H9 (cell line): ENCODE measurements at regions not wholly inside any gene's neighbourhood (a gene's known extent, or its start where the extent isn't known, plus 50 kb on each side); places are given as distances from the start of the nearest gene placed in this dataset.

Experiments
- DNase-seq: peaks from one replicate; pipeline ENCODE4 v3.0.0-alpha.2; 2017
- H2AFZ ChIP-seq: one replicate; pipeline ENCODE4 v1.6.1; 2013; ENCODE audit warnings: mild to moderate bottlenecking, low read length, control low read depth, moderate library complexity
- H2AK5ac ChIP-seq: 2 replicates; pipeline ENCODE4 v1.6.1; 2013; ENCODE audit warnings: low read length, control low read depth, mixed read lengths; ENCODE audit not compliant: insufficient read length
- H2BK120ac ChIP-seq: one replicate; pipeline ENCODE4 v1.6.1; 2013; ENCODE audit warnings: low read depth, mild to moderate bottlenecking, low read length, control low read depth, inconsistent platforms; ENCODE audit not compliant: poor library complexity, severe bottlenecking
- H2BK12ac ChIP-seq: 2 replicates; pipeline ENCODE4 v1.6.1; 2013; ENCODE audit warnings: low read length, control low read depth, mixed read lengths, low read depth; ENCODE audit not compliant: insufficient read length
- H2BK15ac ChIP-seq: 2 replicates; pipeline ENCODE4 v1.6.1; 2013; ENCODE audit warnings: low read depth, low read length, control low read depth
- H2BK20ac ChIP-seq: one replicate; pipeline ENCODE4 v1.6.1; 2013; ENCODE audit warnings: low read depth, mild to moderate bottlenecking, low read length, control low read depth, inconsistent platforms; ENCODE audit not compliant: poor library complexity, severe bottlenecking
- H2BK5ac ChIP-seq: 2 replicates; pipeline ENCODE4 v1.6.1; 2013; ENCODE audit warnings: low read length, control low read depth, mixed read lengths; ENCODE audit not compliant: insufficient read length
- H3K14ac ChIP-seq: 2 replicates; pipeline ENCODE4 v1.6.1; 2013; ENCODE audit warnings: low read length, control low read depth; ENCODE audit not compliant: insufficient read depth
- H3K18ac ChIP-seq: 2 replicates; pipeline ENCODE4 v1.6.1; 2013; ENCODE audit warnings: low read depth, mild to moderate bottlenecking, mixed read lengths, low read length, control low read depth; ENCODE audit not compliant: insufficient read length
- H3K23ac ChIP-seq: 2 replicates; pipeline ENCODE4 v1.6.1; 2013; ENCODE audit warnings: low read length, control low read depth, mixed read lengths, low read depth; ENCODE audit not compliant: insufficient read length
- H3K23me2 ChIP-seq: 2 replicates; pipeline ENCODE4 v1.6.1; 2013; ENCODE audit warnings: low read depth, mild to moderate bottlenecking, mixed read lengths, low read length, control low read depth; ENCODE audit not compliant: insufficient read length, poor library complexity, severe bottlenecking
- H3K27ac ChIP-seq: 2 replicates; pipeline ENCODE4 v1.5.1; 2013; ENCODE audit warnings: low read length, control low read depth, mixed read lengths, low read depth; ENCODE audit not compliant: insufficient read length
- H3K27me3 ChIP-seq: 2 replicates; pipeline ENCODE4 v1.6.1; 2013; ENCODE audit warnings: low read length, control low read depth, inconsistent platforms; ENCODE audit not compliant: insufficient read depth
- H3K4ac ChIP-seq: 2 replicates; pipeline ENCODE4 v1.6.1; 2013; ENCODE audit warnings: low read depth, mild to moderate bottlenecking, control low read depth, inconsistent platforms, low read length, moderate library complexity
- H3K4me1 ChIP-seq: 2 replicates; pipeline ENCODE4 v1.6.1; 2013; ENCODE audit warnings: low read length, control low read depth, inconsistent platforms; ENCODE audit not compliant: insufficient read depth
- H3K4me2 ChIP-seq: 2 replicates; pipeline ENCODE4 v1.6.1; 2013; ENCODE audit warnings: low read length, control low read depth, mixed read lengths; ENCODE audit not compliant: insufficient read length, insufficient read depth
- H3K56ac ChIP-seq: 2 replicates; pipeline ENCODE4 v1.6.1; 2013; ENCODE audit warnings: low read depth, mild to moderate bottlenecking, mixed read lengths, low read length, control low read depth; ENCODE audit not compliant: insufficient read length
- H3K79me1 ChIP-seq: 2 replicates; pipeline ENCODE4 v1.6.1; 2013; ENCODE audit warnings: low read depth, mild to moderate bottlenecking, moderate library complexity, low read length, control low read depth, inconsistent platforms; ENCODE audit not compliant: insufficient read depth, poor library complexity, severe bottlenecking
- H3K79me2 ChIP-seq: 2 replicates; pipeline ENCODE4 v1.6.1; 2013; ENCODE audit warnings: low read length, control low read depth, inconsistent platforms; ENCODE audit not compliant: insufficient read depth
- H3K9ac ChIP-seq: 2 replicates; pipeline ENCODE4 v1.6.1; 2013; ENCODE audit warnings: low read length, control low read depth, mixed read lengths; ENCODE audit not compliant: insufficient read length; ENCODE audit errors: extremely low read depth
- H3K9me3 ChIP-seq: one replicate; pipeline ENCODE4 v1.6.1; 2013; ENCODE audit warnings: low read depth, low read length, inconsistent platforms; ENCODE audit not compliant: control insufficient read depth
- H3T11ph ChIP-seq: one replicate; pipeline ENCODE4 v1.6.1; 2013; ENCODE audit warnings: mild to moderate bottlenecking, low read length, control low read depth, inconsistent platforms
- H4K20me1 ChIP-seq: one replicate; pipeline ENCODE4 v1.6.1; 2013; ENCODE audit not compliant: control insufficient read depth, insufficient read length, insufficient read depth
- H4K5ac ChIP-seq: 2 replicates; pipeline ENCODE4 v1.6.1; 2013; ENCODE audit warnings: low read depth, mild to moderate bottlenecking, mixed read lengths, low read length, control low read depth; ENCODE audit not compliant: insufficient read length
- H4K8ac ChIP-seq: replicated peaks from 2 replicates; pipeline ENCODE4 v1.6.1; 2013; ENCODE audit warnings: low read length, control low read depth, mixed read lengths, low read depth; ENCODE audit not compliant: insufficient read length
- H4K91ac ChIP-seq: 2 replicates; pipeline ENCODE4 v1.6.1; 2013; ENCODE audit warnings: low read depth, mild to moderate bottlenecking, moderate library complexity, mixed read lengths, low read length, control low read depth; ENCODE audit not compliant: insufficient read length
- H3K27ac Mint-ChIP-seq, 3 experiments: 2 replicates in 2 of 3; 3 replicates in 1 of 3; pipeline ENCODE4 v1.8.0; 2020 to 2021; ENCODE audit warnings: mixed read lengths in 3 of 3, mild to moderate bottlenecking in 1 of 3, moderate library complexity in 1 of 3
- H3K27me3 Mint-ChIP-seq: 2 replicates; pipeline ENCODE4 v1.8.0; 2021; ENCODE audit warnings: low read depth, mild to moderate bottlenecking, moderate library complexity, mixed read lengths
- H3K36me3 Mint-ChIP-seq, 3 experiments: 2 replicates in 2 of 3; 3 replicates in 1 of 3; pipeline ENCODE4 v1.8.0; 2020 to 2021; ENCODE audit warnings: low read depth in 3 of 3, mixed read lengths in 3 of 3; ENCODE audit not compliant: insufficient read depth in 1 of 3
- H3K4me1 Mint-ChIP-seq, 2 experiments: 2 replicates each; pipeline ENCODE4 v1.8.0; 2020; ENCODE audit warnings: mixed read lengths in 2 of 2
- H3K4me3 Mint-ChIP-seq, 2 experiments: 2 replicates in 1 of 2; 3 replicates in 1 of 2; pipeline ENCODE4 v1.8.0; 2020 to 2021; ENCODE audit warnings: mild to moderate bottlenecking in 2 of 2, mixed read lengths in 2 of 2, moderate library complexity in 1 of 2
- H3K9me3 Mint-ChIP-seq, 2 experiments: 2 replicates in 1 of 2; 3 replicates in 1 of 2; pipeline ENCODE4 v1.8.0; 2020; ENCODE audit warnings: mild to moderate bottlenecking in 2 of 2, mixed read lengths in 2 of 2, moderate library complexity in 1 of 2
- CTCF ChIP-seq: fragments of 200-600 bp; sonication (generic); conservative IDR thresholded peaks from 3 replicates; pipeline ENCODE4 v1.8.0; 2021; ENCODE audit warnings: antibody characterized with exemption, mild to moderate bottlenecking
- WGBS: extraction: QIAGEN DNeasy Blood & Tissue Kit; methylation state at CpG from one replicate; pipeline ENCODE4 v1.1.7; 2013; ENCODE audit warnings: missing lambda C conversion rate, low lambda C conversion rate, mixed read lengths; ENCODE audit not compliant: insufficient read length; ENCODE audit errors: extremely low coverage; 5-methylcytosine and 5-hydroxymethylcytosine counted together

- no peak overlapping the region for H4K91ac ChIP-seq
- no peak overlapping the region for H3K4me2 ChIP-seq
- no peak overlapping the region for H3K14ac ChIP-seq
- no peak overlapping the region for H2BK5ac ChIP-seq
- no peak overlapping the region for H3K9ac ChIP-seq
- H2BK120ac ChIP-seq: no peak overlapping the region
- H2BK15ac ChIP-seq: no peak overlapping the region
- H3K4me1 ChIP-seq: no peaks in the 10 kb centered on the region
- no peaks in the 10 kb centered on the region for H3K27me3 ChIP-seq
- no peaks in the 10 kb centered on the region for H3K79me2 ChIP-seq
- no peak overlapping the region for H2BK12ac ChIP-seq
- WGBS: no CpG with 5 or more reads among the region's 1 CpG
- no peak overlapping the region for H3K56ac ChIP-seq
- no peak overlapping the region for H3K23ac ChIP-seq
- H2AK5ac ChIP-seq: no peak overlapping the region
- H3K4me3 Mint-ChIP-seq: no peak overlapping the region
- no peaks in the 10 kb centered on the region for H3K79me1 ChIP-seq
- H3K9me3 ChIP-seq: no peaks in the 10 kb centered on the region
- no peaks in the 10 kb centered on the region for H3K23me2 ChIP-seq
- H2BK20ac ChIP-seq: no peak overlapping the region
- no peak for TF ChIP-seq CTCF
- H3K18ac ChIP-seq: no peak overlapping the region
- H4K20me1 ChIP-seq: no peaks in the 10 kb centered on the region
- peaks cover 1% of the 10 kb centered on the region; the same call in 1 of the 2 replicates for H3K27me3 Mint-ChIP-seq
- no peak overlapping the region for H3K27ac ChIP-seq
- no peak overlapping the region for H4K8ac ChIP-seq
- H3K36me3 Mint-ChIP-seq: no peaks in the 10 kb centered on the region
- H3K4me1 Mint-ChIP-seq: 0 out of 4 replicates have a peak, but pooled peaks cover 0 to 3% of the 10 kb centered on the region in 2 experiments
- no peak overlapping the region for H4K5ac ChIP-seq
- H2AFZ ChIP-seq: no peak overlapping the region
- no peak overlapping the region for H3K27ac Mint-ChIP-seq
- no peaks in the 10 kb centered on the region for H3K9me3 Mint-ChIP-seq
- no peak overlapping the region for H3T11ph ChIP-seq
- no peak overlapping the region for H3K4ac ChIP-seq
- no peak for DNase-seq
These were observed 144.0 kb upstream of the HAPLN1 start for GRCh38 chr5:83864652-83865051.
